Caco-2 (cell line): ENCODE measurements at regions not wholly inside any gene's neighbourhood (a gene's known extent, or its start where the extent isn't known, plus 50 kb on each side); places are given as distances from the start of the nearest gene placed in this dataset.

ENCODE experiments used
- BruUV-seq: library from RNA; stranded (reverse); fragments of 400-500 nt; replicated peaks from 2 replicates; lab custom pipeline; 2021; lab: Mats Ljungman, UMichigan
- CTCF ChIA-PET: fragments of 300-600 bp; sonication (Branson Sonifier 250); formaldehyde crosslinking; loops from one replicate; lab custom pipeline; 2022; ENCODE audit warnings: antibody characterized with exemption; lab: Charles Lee
- POLR2A ChIA-PET: fragments of 300-600 bp; sonication (Branson Sonifier 250); formaldehyde crosslinking; loops from one replicate; lab custom pipeline; 2022; ENCODE audit warnings: antibody characterized with exemption; lab: Charles Lee
- DNase-seq, 2 experiments: peaks; one replicate each; pipeline versions ENCODE4 v3.0.0 to v3.0.0-alpha.2; 2020 to 2022
- H3K27me3 ChIP-seq: replicated peaks from 2 replicates; pipeline ENCODE4 v1.6.0; 2011; ENCODE audit warnings: low read length; ENCODE audit not compliant: control insufficient read depth, insufficient read depth
- H3K36me3 ChIP-seq: 2 replicates; pipeline ENCODE4 v1.5.1; 2011; ENCODE audit warnings: low read length; ENCODE audit not compliant: control insufficient read depth, insufficient read depth
- H3K4me1 ChIP-seq: fragments of 250-450 bp; sonication (Bioruptor Pico); 2 replicates; pipeline ENCODE4 v1.5.1; 2020; ENCODE audit warnings: mild to moderate bottlenecking
- H3K4me3 ChIP-seq: 2 replicates; pipeline ENCODE4 v1.5.1; 2011; ENCODE audit warnings: low read depth, mild to moderate bottlenecking, control low read depth, low read length
- H3K9me3 ChIP-seq: fragments of 250-450 bp; sonication (Bioruptor Pico); 2 replicates; pipeline ENCODE4 v1.5.1; 2020; ENCODE audit warnings: mild to moderate bottlenecking, moderate library complexity
- H3K27ac Mint-ChIP-seq: one replicate; pipeline ENCODE4 v1.8.0; 2022; ENCODE audit warnings: mixed read lengths; ENCODE audit not compliant: unreplicated experiment
- H3K27me3 Mint-ChIP-seq: one replicate; pipeline ENCODE4 v1.8.0; 2022; ENCODE audit warnings: mixed read lengths; ENCODE audit not compliant: insufficient read depth, unreplicated experiment
- H3K36me3 Mint-ChIP-seq: one replicate; pipeline ENCODE4 v1.8.0; 2022; ENCODE audit warnings: mild to moderate bottlenecking, mixed read lengths; ENCODE audit not compliant: insufficient read depth, unreplicated experiment
- H3K4me1 Mint-ChIP-seq: one replicate; pipeline ENCODE4 v1.8.0; 2022; ENCODE audit warnings: low read depth, mixed read lengths; ENCODE audit not compliant: unreplicated experiment
- H3K4me3 Mint-ChIP-seq: one replicate; pipeline ENCODE4 v1.8.0; 2022; ENCODE audit warnings: mild to moderate bottlenecking, moderate library complexity, mixed read lengths; ENCODE audit not compliant: unreplicated experiment
- H3K9me3 Mint-ChIP-seq: one replicate; pipeline ENCODE4 v1.8.0; 2022; ENCODE audit warnings: mixed read lengths; ENCODE audit not compliant: unreplicated experiment
- intact Hi-C: fragments of 100-400 bp; cut with micrococcal nuclease; formaldehyde crosslinking; loops from one replicate; pipeline ENCODE4 v1.10.0; 2022; ENCODE audit not compliant: unreplicated experiment
- TF ChIP-seq, protein P1 (sequence below), 2 experiments: fragments of 200-600 bp in 1 of 2; IDR thresholded peaks; 1 replicate in 1 of 2; 2 replicates in 1 of 2; pipeline versions ENCODE4 v1.5.1 to v1.8.0; 2011 to 2022; ENCODE audit warnings: antibody characterized with exemption in 1 of 2, control low read depth in 1 of 2, inconsistent platforms in 1 of 2, low read depth in 1 of 2, low read length in 1 of 2, mild to moderate bottlenecking in 1 of 2, moderate library complexity in 1 of 2; ENCODE audit not compliant: insufficient read depth in 1 of 2, severe bottlenecking in 1 of 2, unreplicated experiment in 1 of 2

DNA sequence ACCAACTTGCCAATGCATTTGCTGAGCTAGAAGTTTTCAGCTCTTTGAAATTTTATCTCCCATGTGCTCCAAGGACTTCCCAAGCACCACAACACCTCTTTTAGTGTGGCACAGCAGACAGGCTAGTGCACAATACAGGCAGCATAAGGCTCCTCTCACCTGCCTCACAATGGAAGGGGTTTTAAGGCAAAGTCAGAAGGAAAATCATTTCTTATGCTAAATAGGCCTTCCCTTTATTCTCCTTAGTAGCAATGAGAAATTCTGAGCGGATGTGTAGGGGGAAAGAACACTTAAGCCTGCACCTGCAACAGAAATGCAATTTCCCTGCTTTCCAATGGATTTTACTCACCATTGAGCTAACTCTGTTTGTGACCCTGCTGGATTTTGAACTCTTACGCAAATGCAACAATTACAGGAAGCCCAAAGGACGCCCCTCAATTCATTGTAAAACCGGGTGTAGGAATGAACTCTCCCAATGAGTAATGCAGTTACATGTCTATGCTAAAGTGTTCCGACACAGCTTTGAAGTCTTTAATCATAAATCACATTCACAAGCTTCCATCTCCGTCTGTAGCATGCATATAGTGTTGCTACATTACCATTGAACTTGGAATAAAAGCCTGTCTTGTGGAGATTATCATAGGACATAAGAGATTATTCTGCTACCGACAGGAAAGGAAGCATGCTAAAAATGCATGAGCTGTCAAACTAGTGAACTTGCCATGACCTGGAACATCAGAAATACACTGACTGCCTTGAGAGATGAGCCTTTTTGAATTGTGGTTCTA is 1084.9 kb downstream of the RPA4 start:
- no peaks in the 10 kb centered on the region for H3K9me3 ChIP-seq
- TF ChIP-seq, protein P1, sequence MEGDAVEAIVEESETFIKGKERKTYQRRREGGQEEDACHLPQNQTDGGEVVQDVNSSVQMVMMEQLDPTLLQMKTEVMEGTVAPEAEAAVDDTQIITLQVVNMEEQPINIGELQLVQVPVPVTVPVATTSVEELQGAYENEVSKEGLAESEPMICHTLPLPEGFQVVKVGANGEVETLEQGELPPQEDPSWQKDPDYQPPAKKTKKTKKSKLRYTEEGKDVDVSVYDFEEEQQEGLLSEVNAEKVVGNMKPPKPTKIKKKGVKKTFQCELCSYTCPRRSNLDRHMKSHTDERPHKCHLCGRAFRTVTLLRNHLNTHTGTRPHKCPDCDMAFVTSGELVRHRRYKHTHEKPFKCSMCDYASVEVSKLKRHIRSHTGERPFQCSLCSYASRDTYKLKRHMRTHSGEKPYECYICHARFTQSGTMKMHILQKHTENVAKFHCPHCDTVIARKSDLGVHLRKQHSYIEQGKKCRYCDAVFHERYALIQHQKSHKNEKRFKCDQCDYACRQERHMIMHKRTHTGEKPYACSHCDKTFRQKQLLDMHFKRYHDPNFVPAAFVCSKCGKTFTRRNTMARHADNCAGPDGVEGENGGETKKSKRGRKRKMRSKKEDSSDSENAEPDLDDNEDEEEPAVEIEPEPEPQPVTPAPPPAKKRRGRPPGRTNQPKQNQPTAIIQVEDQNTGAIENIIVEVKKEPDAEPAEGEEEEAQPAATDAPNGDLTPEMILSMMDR (IDR thresholded peaks at IDR 0.05; ENCODE audit: insufficient read depth in 1 of 2, low read depth in 1 of 2, low read length in 1 of 2, severe bottlenecking in 1 of 2, unreplicated experiment in 1 of 2), result no peak
- H3K27me3 Mint-ChIP-seq, result peaks cover 4% of the 10 kb centered on the region
- H3K36me3 ChIP-seq, result no peaks in the 10 kb centered on the region
- intact Hi-C loops, result no loop called here
- no TSS peak for BruUV-seq
- H3K4me3 Mint-ChIP-seq, result no peak overlapping the region
- H3K4me1 Mint-ChIP-seq, result no peaks in the 10 kb centered on the region
- H3K36me3 Mint-ChIP-seq, result no peaks in the 10 kb centered on the region
- H3K9me3 Mint-ChIP-seq, result no peaks in the 10 kb centered on the region
- POLR2A ChIA-PET, result no interaction called here
- H3K4me1 ChIP-seq, result no peaks in the 10 kb centered on the region
- no peaks in the 10 kb centered on the region for H3K27me3 ChIP-seq
- CTCF ChIA-PET, result no interaction called here
- no peak overlapping the region for H3K27ac Mint-ChIP-seq
- H3K4me3 ChIP-seq, result no peak overlapping the region
- DNase-seq, result no peak

DNA sequence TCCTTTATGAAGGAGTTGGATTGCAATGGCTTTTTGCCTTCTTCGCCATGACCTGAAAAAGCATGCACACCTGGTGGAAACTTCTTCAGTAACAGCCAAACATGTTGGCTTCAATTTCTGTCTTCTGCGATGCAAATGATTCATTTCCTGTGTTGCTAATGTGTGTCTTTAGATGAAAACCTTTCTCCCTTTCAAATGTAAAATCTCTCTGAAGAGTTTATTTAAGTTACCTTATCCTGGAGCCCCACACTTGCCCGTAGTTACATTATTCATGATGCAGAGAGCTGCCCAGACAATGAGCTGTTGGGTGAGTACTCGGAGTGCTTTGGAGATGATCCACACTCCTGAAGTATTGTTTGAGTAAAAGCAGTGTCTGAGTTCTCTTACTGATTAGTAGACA is 1100.9 kb downstream of the RPA4 start:
- BruUV-seq, result no TSS peak
- TF ChIP-seq, protein P1 (IDR thresholded peaks at IDR 0.05; ENCODE audit: insufficient read depth in 1 of 2, low read depth in 1 of 2, low read length in 1 of 2, severe bottlenecking in 1 of 2, unreplicated experiment in 1 of 2), result no peak
- ChIA-PET POLR2A (no interaction called here), CTCF (no interaction called here)
- Mint-ChIP-seq H3K9me3 (no peaks in the 10 kb centered on the region), H3K4me3 (no peak overlapping the region), H3K36me3 (no peaks in the 10 kb centered on the region), H3K27me3 (no peaks in the 10 kb centered on the region), H3K27ac (no peak overlapping the region), H3K4me1 (no peaks in the 10 kb centered on the region)
- no peak overlapping the region for H3K4me3 ChIP-seq
- H3K36me3 ChIP-seq, result no peaks in the 10 kb centered on the region
- DNase-seq, result no peak
- intact Hi-C loops, result no loop called here
- H3K4me1 ChIP-seq, result no peaks in the 10 kb centered on the region
- no peaks in the 10 kb centered on the region for H3K9me3 ChIP-seq
- H3K27me3 ChIP-seq, result no peaks in the 10 kb centered on the region

DNA sequence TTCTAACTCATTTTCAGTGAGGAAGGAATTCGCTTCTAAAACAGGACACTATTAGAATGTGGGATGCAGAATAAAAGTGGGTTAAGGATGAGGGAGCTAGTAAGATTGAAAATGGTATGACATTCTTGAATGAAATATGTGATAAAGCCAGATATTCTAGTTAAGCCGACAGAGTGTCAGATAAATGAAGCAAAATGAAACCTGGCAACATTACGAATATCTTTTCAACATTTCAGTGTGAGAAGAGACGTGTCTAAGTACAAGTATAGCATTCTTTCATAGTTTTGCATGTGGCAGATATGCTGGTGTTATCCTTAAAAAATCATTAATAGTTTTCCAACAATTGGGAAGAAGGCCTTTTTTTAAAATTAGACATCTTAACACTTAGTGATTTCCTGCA is 1101.4 kb downstream of the RPA4 start:
- H3K4me3 ChIP-seq, result no peak overlapping the region
- Mint-ChIP-seq H3K27ac (no peak overlapping the region), H3K36me3 (no peaks in the 10 kb centered on the region), H3K4me1 (no peaks in the 10 kb centered on the region), H3K9me3 (no peaks in the 10 kb centered on the region), H3K4me3 (no peak overlapping the region), H3K27me3 (no peaks in the 10 kb centered on the region)
- H3K36me3 ChIP-seq, result no peaks in the 10 kb centered on the region
- BruUV-seq, result no TSS peak
- ChIA-PET CTCF (no interaction called here), POLR2A (no interaction called here)
- no peak for DNase-seq
- H3K9me3 ChIP-seq, result no peaks in the 10 kb centered on the region
- TF ChIP-seq, protein P1 (IDR thresholded peaks at IDR 0.05; ENCODE audit: insufficient read depth in 1 of 2, low read depth in 1 of 2, low read length in 1 of 2, severe bottlenecking in 1 of 2, unreplicated experiment in 1 of 2), result no peak
- no peaks in the 10 kb centered on the region for H3K4me1 ChIP-seq
- no peaks in the 10 kb centered on the region for H3K27me3 ChIP-seq
- intact Hi-C loops, result no loop called here
